K562 (cell line): ENCODE measurements at regions not wholly inside any gene's neighbourhood (a gene's known extent, or its start where the extent isn't known, plus 50 kb on each side); places are given as distances from the start of the nearest gene placed in this dataset.

ENCODE experiments used
- CTCF ChIP-seq, 3 experiments: IDR thresholded peaks in 2 of 3; conservative IDR thresholded peaks in 1 of 3; 2 replicates each; pipeline ENCODE4 v1.5.1; 2011 to 2012; ENCODE audit warnings: low read length in 3 of 3, mild to moderate bottlenecking in 3 of 3, control low read depth in 2 of 3, improper control_type of control experiment in 1 of 3, inconsistent platforms in 1 of 3, low read depth in 1 of 3, mixed read lengths in 1 of 3, moderate library complexity in 1 of 3; ENCODE audit not compliant: insufficient read depth in 2 of 3
- FOXM1 ChIP-seq, 2 experiments: fragments of 450-650 bp in 1 of 2; sonication (generic) in 1 of 2; formaldehyde crosslinking in 1 of 2; IDR thresholded peaks; 2 replicates each; pipeline versions ENCODE4 v1.6.1 to v1.9.0; 2017 to 2022; ENCODE audit warnings: low read depth in 2 of 2, mild to moderate bottlenecking in 2 of 2, missing genetic modification reagents in 1 of 2, moderate library complexity in 1 of 2
- OTX1 ChIP-seq: fragments of 450-650 bp; formaldehyde crosslinking; IDR thresholded peaks from 2 replicates; pipeline ENCODE4 v1.4.0; 2022; ENCODE audit warnings: mild to moderate bottlenecking
- POLR2A ChIP-seq: fragments of 450-650 bp; conservative IDR thresholded peaks from 2 replicates; pipeline ENCODE4 v1.6.1; 2016
- REST ChIP-seq, 2 experiments: fragments of 450-650 bp; formaldehyde crosslinking in 1 of 2; IDR thresholded peaks; 2 replicates each; pipeline versions ENCODE4 v1.4.0 to v1.6.1; 2014 to 2020; ENCODE audit warnings: mild to moderate bottlenecking in 2 of 2, borderline replicate concordance in 1 of 2, low read depth in 1 of 2
- STAT5A ChIP-seq: IDR thresholded peaks from 2 replicates; pipeline ENCODE4 v1.6.1; 2012; ENCODE audit warnings: low read length, inconsistent platforms, borderline replicate concordance
- TAL1 ChIP-seq: fragments of 450-650 bp; IDR thresholded peaks from 2 replicates; pipeline ENCODE4 v1.6.1; 2016; ENCODE audit warnings: mild to moderate bottlenecking
- TCF7 ChIP-seq: sonication (generic); IDR thresholded peaks from 2 replicates; pipeline ENCODE4 v1.6.1; 2016; ENCODE audit warnings: antibody characterized with exemption, borderline replicate concordance
- ZC3H11A ChIP-seq: IDR thresholded peaks from 2 replicates; pipeline ENCODE4 v1.6.1; 2012; ENCODE audit warnings: low read depth, low read length, improper control_type of control experiment
- ZNF384 ChIP-seq: IDR thresholded peaks from 2 replicates; pipeline ENCODE4 v1.6.1; 2012; ENCODE audit warnings: low read depth, low read length, improper control_type of control experiment
- ZNF655 ChIP-seq: fragments of 250-450 bp; sonication (Bioruptor Pico); IDR thresholded peaks from 2 replicates; pipeline ENCODE4 v1.5.0; 2021
- ZZZ3 ChIP-seq: fragments of 450-650 bp; IDR thresholded peaks from 2 replicates; pipeline ENCODE4 v1.6.1; 2016; ENCODE audit warnings: antibody characterized with exemption, mild to moderate bottlenecking, moderate library complexity
- TF ChIP-seq, protein P1 (sequence below): fragments of 450-650 bp; formaldehyde crosslinking; IDR thresholded peaks from 2 replicates; pipeline ENCODE4 v1.4.0; 2020; ENCODE audit warnings: mild to moderate bottlenecking, moderate library complexity
- TF ChIP-seq, protein P2 (sequence below): sonication (generic); formaldehyde crosslinking; IDR thresholded peaks from 2 replicates; pipeline ENCODE4 v1.8.0; 2023; ENCODE audit warnings: mild to moderate bottlenecking, missing genetic modification reagents

DNA sequence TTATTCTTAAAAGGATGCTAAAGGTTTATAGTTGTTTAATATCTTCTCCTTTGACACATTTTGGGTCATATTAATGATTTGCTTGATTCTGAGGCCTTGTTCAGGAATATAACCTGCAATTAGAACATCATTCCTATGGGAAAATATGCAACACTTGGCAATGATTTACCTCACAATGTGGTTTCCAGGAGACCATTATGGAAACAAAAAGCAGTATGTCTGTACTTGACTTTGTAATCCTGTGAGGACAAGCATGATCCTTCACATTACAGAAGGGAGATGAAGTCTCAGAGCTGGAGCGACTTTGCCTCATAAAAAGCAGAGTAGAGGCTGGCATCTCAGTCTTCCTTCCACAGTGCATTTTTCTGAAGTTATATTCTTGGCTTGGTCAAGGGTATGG lies 57.0 kb upstream of the CDCA7L start:
- TF ChIP-seq, protein P1, sequence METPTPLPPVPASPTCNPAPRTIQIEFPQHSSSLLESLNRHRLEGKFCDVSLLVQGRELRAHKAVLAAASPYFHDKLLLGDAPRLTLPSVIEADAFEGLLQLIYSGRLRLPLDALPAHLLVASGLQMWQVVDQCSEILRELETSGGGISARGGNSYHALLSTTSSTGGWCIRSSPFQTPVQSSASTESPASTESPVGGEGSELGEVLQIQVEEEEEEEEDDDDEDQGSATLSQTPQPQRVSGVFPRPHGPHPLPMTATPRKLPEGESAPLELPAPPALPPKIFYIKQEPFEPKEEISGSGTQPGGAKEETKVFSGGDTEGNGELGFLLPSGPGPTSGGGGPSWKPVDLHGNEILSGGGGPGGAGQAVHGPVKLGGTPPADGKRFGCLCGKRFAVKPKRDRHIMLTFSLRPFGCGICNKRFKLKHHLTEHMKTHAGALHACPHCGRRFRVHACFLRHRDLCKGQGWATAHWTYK (CRISPR knock-in tag), result no peak
- no peak for TF ChIP-seq ZNF384
- no peak for TF ChIP-seq REST (IDR thresholded peaks at IDR 0.05; ENCODE audit: borderline replicate concordance)
- TF ChIP-seq REST (CRISPR knock-in tag; IDR thresholded peaks at IDR 0.05; ENCODE audit: low read depth), result no peak
- TF ChIP-seq ZNF655 (CRISPR knock-in tag), result no peak
- TF ChIP-seq FOXM1 (IDR thresholded peaks at IDR 0.05; ENCODE audit: low read depth), result no peak
- no peak for TF ChIP-seq FOXM1 (CRISPR knock-in tag; IDR thresholded peaks at IDR 0.05; ENCODE audit: low read depth)
- TF ChIP-seq STAT5A, result no peak
- TF ChIP-seq, protein P2, sequence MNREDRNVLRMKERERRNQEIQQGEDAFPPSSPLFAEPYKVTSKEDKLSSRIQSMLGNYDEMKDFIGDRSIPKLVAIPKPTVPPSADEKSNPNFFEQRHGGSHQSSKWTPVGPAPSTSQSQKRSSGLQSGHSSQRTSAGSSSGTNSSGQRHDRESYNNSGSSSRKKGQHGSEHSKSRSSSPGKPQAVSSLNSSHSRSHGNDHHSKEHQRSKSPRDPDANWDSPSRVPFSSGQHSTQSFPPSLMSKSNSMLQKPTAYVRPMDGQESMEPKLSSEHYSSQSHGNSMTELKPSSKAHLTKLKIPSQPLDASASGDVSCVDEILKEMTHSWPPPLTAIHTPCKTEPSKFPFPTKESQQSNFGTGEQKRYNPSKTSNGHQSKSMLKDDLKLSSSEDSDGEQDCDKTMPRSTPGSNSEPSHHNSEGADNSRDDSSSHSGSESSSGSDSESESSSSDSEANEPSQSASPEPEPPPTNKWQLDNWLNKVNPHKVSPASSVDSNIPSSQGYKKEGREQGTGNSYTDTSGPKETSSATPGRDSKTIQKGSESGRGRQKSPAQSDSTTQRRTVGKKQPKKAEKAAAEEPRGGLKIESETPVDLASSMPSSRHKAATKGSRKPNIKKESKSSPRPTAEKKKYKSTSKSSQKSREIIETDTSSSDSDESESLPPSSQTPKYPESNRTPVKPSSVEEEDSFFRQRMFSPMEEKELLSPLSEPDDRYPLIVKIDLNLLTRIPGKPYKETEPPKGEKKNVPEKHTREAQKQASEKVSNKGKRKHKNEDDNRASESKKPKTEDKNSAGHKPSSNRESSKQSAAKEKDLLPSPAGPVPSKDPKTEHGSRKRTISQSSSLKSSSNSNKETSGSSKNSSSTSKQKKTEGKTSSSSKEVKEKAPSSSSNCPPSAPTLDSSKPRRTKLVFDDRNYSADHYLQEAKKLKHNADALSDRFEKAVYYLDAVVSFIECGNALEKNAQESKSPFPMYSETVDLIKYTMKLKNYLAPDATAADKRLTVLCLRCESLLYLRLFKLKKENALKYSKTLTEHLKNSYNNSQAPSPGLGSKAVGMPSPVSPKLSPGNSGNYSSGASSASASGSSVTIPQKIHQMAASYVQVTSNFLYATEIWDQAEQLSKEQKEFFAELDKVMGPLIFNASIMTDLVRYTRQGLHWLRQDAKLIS, result no peak
- no peak for TF ChIP-seq POLR2A
- TF ChIP-seq ZZZ3, result no peak
- no peak for TF ChIP-seq ZC3H11A
- TF ChIP-seq TCF7, result no peak
- no peak for TF ChIP-seq CTCF (IDR thresholded peaks at IDR 0.05 in 2 of 3, conservative IDR thresholded peaks at IDR 0.05 in 1 of 3; ENCODE audit: insufficient read depth in 2 of 3, low read depth in 1 of 3, low read length in 3 of 3)
- TF ChIP-seq OTX1 (CRISPR knock-in tag), result no peak
- TF ChIP-seq TAL1, result no peak
